ENCODE measurements at regions not wholly inside any gene's neighbourhood (a gene's known extent, or its start where the extent isn't known, plus 50 kb on each side); places are given as distances from the start of the nearest gene placed in this dataset.

- Histone ChIP-seq H3K4me3 (ENCODE audit: low read length) (no peak overlapping the region), H3K4me1 (ENCODE audit: insufficient read depth, low read length) (peaks cover 11% of the 10 kb centered on the region), H3K9me3 (ENCODE audit: control insufficient read depth in 1 of 2, insufficient read depth in 1 of 2, low read length in 2 of 2) (no peaks in the 10 kb centered on the region), H3K36me3 (ENCODE audit: insufficient read depth, low read length) (no peaks in the 10 kb centered on the region), H3K27me3 (ENCODE audit: control insufficient read depth in 1 of 2, insufficient read depth in 2 of 2, low read length in 2 of 2) (no peaks in the 10 kb centered on the region), H3K27ac (ENCODE audit: low read depth in 1 of 2, low read length in 2 of 2) (no peak overlapping the region)
- no peak overlapping the region for H3K4me3 Mint-ChIP-seq
- ATAC-seq (ENCODE audit: poor library complexity) (no peak), DNase-seq (no peak)
- H3K4me1 Mint-ChIP-seq (ENCODE audit: low read depth): peaks cover 13% of the 10 kb centered on the region
- TF ChIP-seq, protein P1, sequence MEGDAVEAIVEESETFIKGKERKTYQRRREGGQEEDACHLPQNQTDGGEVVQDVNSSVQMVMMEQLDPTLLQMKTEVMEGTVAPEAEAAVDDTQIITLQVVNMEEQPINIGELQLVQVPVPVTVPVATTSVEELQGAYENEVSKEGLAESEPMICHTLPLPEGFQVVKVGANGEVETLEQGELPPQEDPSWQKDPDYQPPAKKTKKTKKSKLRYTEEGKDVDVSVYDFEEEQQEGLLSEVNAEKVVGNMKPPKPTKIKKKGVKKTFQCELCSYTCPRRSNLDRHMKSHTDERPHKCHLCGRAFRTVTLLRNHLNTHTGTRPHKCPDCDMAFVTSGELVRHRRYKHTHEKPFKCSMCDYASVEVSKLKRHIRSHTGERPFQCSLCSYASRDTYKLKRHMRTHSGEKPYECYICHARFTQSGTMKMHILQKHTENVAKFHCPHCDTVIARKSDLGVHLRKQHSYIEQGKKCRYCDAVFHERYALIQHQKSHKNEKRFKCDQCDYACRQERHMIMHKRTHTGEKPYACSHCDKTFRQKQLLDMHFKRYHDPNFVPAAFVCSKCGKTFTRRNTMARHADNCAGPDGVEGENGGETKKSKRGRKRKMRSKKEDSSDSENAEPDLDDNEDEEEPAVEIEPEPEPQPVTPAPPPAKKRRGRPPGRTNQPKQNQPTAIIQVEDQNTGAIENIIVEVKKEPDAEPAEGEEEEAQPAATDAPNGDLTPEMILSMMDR (IDR thresholded peaks at IDR 0.05): no peak
- CTCF ChIA-PET: no interaction called here
- H3K36me3 Mint-ChIP-seq (ENCODE audit: low read depth): no peaks in the 10 kb centered on the region
- intact Hi-C loops (cut with DNase I, micrococcal nuclease): no loop called here
- H3K27me3 Mint-ChIP-seq: no peaks in the 10 kb centered on the region
- H3K9me3 Mint-ChIP-seq: no peaks in the 10 kb centered on the region
- POLR2A ChIA-PET: no interaction called here
- H3K27ac Mint-ChIP-seq: no peak overlapping the region
These were observed 270.3 kb upstream of the SNX7 start for GRCh38 chr1:98391175-98391574.

- Mint-ChIP-seq H3K36me3 (ENCODE audit: low read depth) (no peaks in the 10 kb centered on the region), H3K4me3 (no peak overlapping the region), H3K4me1 (ENCODE audit: low read depth) (peaks cover 13% of the 10 kb centered on the region), H3K27ac (no peak overlapping the region), H3K9me3 (no peaks in the 10 kb centered on the region), H3K27me3 (no peaks in the 10 kb centered on the region)
- TF ChIP-seq, protein P1 (IDR thresholded peaks at IDR 0.05): no peak
- intact Hi-C loops (cut with DNase I, micrococcal nuclease): no loop called here
- POLR2A ChIA-PET: no interaction called here
- no peak for ATAC-seq (ENCODE audit: poor library complexity)
- no peak for DNase-seq
- Histone ChIP-seq H3K27me3 (ENCODE audit: control insufficient read depth in 1 of 2, insufficient read depth in 2 of 2, low read length in 2 of 2) (no peaks in the 10 kb centered on the region), H3K27ac (ENCODE audit: low read depth in 1 of 2, low read length in 2 of 2) (no peak overlapping the region), H3K4me3 (ENCODE audit: low read length) (no peak overlapping the region), H3K36me3 (ENCODE audit: insufficient read depth, low read length) (no peaks in the 10 kb centered on the region), H3K9me3 (ENCODE audit: control insufficient read depth in 1 of 2, insufficient read depth in 1 of 2, low read length in 2 of 2) (no peaks in the 10 kb centered on the region), H3K4me1 (ENCODE audit: insufficient read depth, low read length) (peaks cover 11% of the 10 kb centered on the region)
- CTCF ChIA-PET: no interaction called here
These were observed 271.7 kb upstream of the SNX7 start for GRCh38 chr1:98389809-98390208.

- TF ChIP-seq, protein P1 (IDR thresholded peaks at IDR 0.05): no peak
- intact Hi-C loops (cut with DNase I, micrococcal nuclease): no loop called here
- no peaks in the 10 kb centered on the region for H3K27me3 Mint-ChIP-seq
- DNase-seq (peak in 4 of 14 experiments; percentile 4 to 77 (median 38)), ATAC-seq (ENCODE audit: poor library complexity) (peak; percentile 52)
- Histone ChIP-seq H3K4me1 (ENCODE audit: insufficient read depth, low read length) (peaks cover 11% of the 10 kb centered on the region), H3K36me3 (ENCODE audit: insufficient read depth, low read length) (no peaks in the 10 kb centered on the region), H3K27ac (ENCODE audit: low read depth in 1 of 2, low read length in 2 of 2) (no peak overlapping the region), H3K27me3 (ENCODE audit: control insufficient read depth in 1 of 2, insufficient read depth in 2 of 2, low read length in 2 of 2) (no peaks in the 10 kb centered on the region), H3K9me3 (ENCODE audit: control insufficient read depth in 1 of 2, insufficient read depth in 1 of 2, low read length in 2 of 2) (no peaks in the 10 kb centered on the region), H3K4me3 (ENCODE audit: low read length) (no peak overlapping the region)
- peaks cover 13% of the 10 kb centered on the region for H3K4me1 Mint-ChIP-seq (ENCODE audit: low read depth)
- ChIA-PET CTCF (no interaction called here), POLR2A (no interaction called here)
- H3K4me3 Mint-ChIP-seq: peak overlapping the region; percentile 27
- H3K9me3 Mint-ChIP-seq: no peaks in the 10 kb centered on the region
- H3K36me3 Mint-ChIP-seq (ENCODE audit: low read depth): no peaks in the 10 kb centered on the region
- peak overlapping the region; percentile 21 for H3K27ac Mint-ChIP-seq
These were observed 273.1 kb upstream of the SNX7 start for GRCh38 chr1:98388441-98388840.

Data from CD4-positive, alpha-beta T cell (primary cell).